HCT116 (cell line): ENCODE measurements at regions not wholly inside any gene's neighbourhood (a gene's known extent, or its start where the extent isn't known, plus 50 kb on each side); places are given as distances from the start of the nearest gene placed in this dataset.

ENCODE experiments used
- ATAC-seq: fragments of 200-7000 bp; cut with Tn5 transposase; 2 replicates; pipeline ENCODE4 v1.9.1; 2020; ENCODE audit warnings: mild to moderate bottlenecking, moderate library complexity
- BruUV-seq: library from RNA; stranded (reverse); fragments of 400-500 nt; replicated peaks from 2 replicates; lab custom pipeline; 2021; lab: Mats Ljungman, UMichigan
- CTCF ChIA-PET: fragments of 300-600 bp; sonication (Branson Sonifier 250); formaldehyde crosslinking; loops from one replicate; lab custom pipeline; 2021; ENCODE audit warnings: antibody characterized with exemption; lab: Charles Lee
- POLR2A ChIA-PET: fragments of 300-600, 350-600 bp; sonication (Branson Sonifier 250); formaldehyde crosslinking; loops from one replicate; lab custom pipeline; 2021; ENCODE audit warnings: antibody characterized with exemption; lab: Charles Lee
- RAD21 ChIA-PET, 2 experiments: fragments of 300-600 bp; sonication (Branson Sonifier 250); formaldehyde crosslinking; loops; one replicate each; lab custom pipeline; 2023; ENCODE audit warnings: low total read pairs in 2 of 2; ENCODE audit not compliant: uncharacterized antibody in 2 of 2, unreplicated experiment in 2 of 2, low non-redundant PET in 1 of 2; lab: Charles Lee
- DNase-seq: peaks from one replicate; pipeline ENCODE4 v3.0.0-alpha.2; 2010; ENCODE audit warnings: low read depth, low spot score
- H2AFZ ChIP-seq: fragments of 200-600 bp; shearing (Covaris generic), sonication (generic); 2 replicates; pipeline ENCODE4 v1.6.1; 2017; ENCODE audit warnings: low read depth, mixed run types, mixed read lengths, antibody characterized with exemption, low read length; ENCODE audit not compliant: poor library complexity, severe bottlenecking
- H3K27ac ChIP-seq: 2 replicates; pipeline ENCODE4 v1.5.1; 2012; ENCODE audit warnings: low read depth, low read length
- H3K27me3 ChIP-seq: fragments of 200-600 bp; sonication (generic); 2 replicates; pipeline ENCODE4 v1.6.1; 2016; ENCODE audit warnings: mixed run types, low read length, mixed read lengths; ENCODE audit not compliant: insufficient read depth
- H3K36me3 ChIP-seq, 2 experiments: fragments of 200-500 bp in 1 of 2; fragments of 200-600 bp in 1 of 2; sonication (Bioruptor generic) in 1 of 2; sonication (generic) in 1 of 2; 2 replicates each; pipeline versions ENCODE4 v1.5.1 to v1.6.1; 2014 to 2016; ENCODE audit warnings: low read length in 2 of 2, inconsistent platforms in 1 of 2, mixed read lengths in 1 of 2, mixed run types in 1 of 2; ENCODE audit not compliant: insufficient read depth in 2 of 2, control insufficient read depth in 1 of 2
- H3K4me1 ChIP-seq, 2 experiments: fragments of 200-600 bp in 1 of 2; sonication (generic) in 1 of 2; 2 replicates each; pipeline versions ENCODE4 v1.5.1 to v1.6.1; 2012 to 2017; ENCODE audit warnings: low read length in 2 of 2, inconsistent platforms in 1 of 2, mild to moderate bottlenecking in 1 of 2, mixed read lengths in 1 of 2, mixed run types in 1 of 2, moderate library complexity in 1 of 2; ENCODE audit not compliant: insufficient read depth in 2 of 2, control insufficient read depth in 1 of 2
- H3K4me2 ChIP-seq: fragments of 200-600 bp; sonication (generic); 2 replicates; pipeline ENCODE4 v1.6.1; 2017; ENCODE audit warnings: mixed run types, low read length, mixed read lengths
- H3K4me3 ChIP-seq, 2 experiments: fragments of 200-600 bp in 1 of 2; sonication (generic) in 1 of 2; replicated peaks in 1 of 2; 2 replicates each; pipeline ENCODE4 v1.5.1; 2011 to 2016; ENCODE audit warnings: low read length in 2 of 2, control low read depth in 1 of 2, low read depth in 1 of 2, mild to moderate bottlenecking in 1 of 2, mixed read lengths in 1 of 2, mixed run types in 1 of 2
- H3K79me2 ChIP-seq: fragments of 200-600 bp; sonication (generic); 2 replicates; pipeline ENCODE4 v1.6.1; 2017; ENCODE audit warnings: mild to moderate bottlenecking, mixed run types, low read length, moderate library complexity, mixed read lengths; ENCODE audit not compliant: insufficient read depth
- H3K9ac ChIP-seq: fragments of 200-600 bp; sonication (generic); 2 replicates; pipeline ENCODE4 v1.6.1; 2016; ENCODE audit warnings: low read length, mixed read lengths
- H3K9me2 ChIP-seq: fragments of 200-600 bp; sonication (generic), shearing (Covaris generic); 2 replicates; pipeline ENCODE4 v1.6.1; 2017; ENCODE audit warnings: mixed run types, mild to moderate bottlenecking, moderate library complexity; ENCODE audit not compliant: insufficient read depth
- H3K9me3 ChIP-seq, 2 experiments: fragments of 200-500 bp in 1 of 2; fragments of 200-600 bp in 1 of 2; sonication (Bioruptor generic) in 1 of 2; sonication (generic) in 1 of 2; 2 replicates each; pipeline ENCODE4 v1.6.1; 2014 to 2017; ENCODE audit warnings: low read length in 2 of 2, mixed read lengths in 2 of 2, inconsistent platforms in 1 of 2, low read depth in 1 of 2, mild to moderate bottlenecking in 1 of 2, mixed run types in 1 of 2, moderate library complexity in 1 of 2; ENCODE audit not compliant: control insufficient read depth in 1 of 2, insufficient read depth in 1 of 2
- H4K20me1 ChIP-seq: fragments of 200-600 bp; sonication (generic), shearing (Covaris generic); 2 replicates; pipeline ENCODE4 v1.6.1; 2017; ENCODE audit warnings: mixed run types, mild to moderate bottlenecking, moderate library complexity; ENCODE audit not compliant: insufficient read depth
- CBX3 ChIP-seq: IDR thresholded peaks from 2 replicates; pipeline ENCODE4 v1.6.1; 2012; ENCODE audit warnings: low read depth
- EZH2 ChIP-seq: fragments of 200-600 bp; sonication (generic); IDR thresholded peaks from 2 replicates; pipeline ENCODE4 v1.6.1; 2017; ENCODE audit warnings: antibody characterized with exemption, mixed run types
- EZH2phosphoT487 ChIP-seq: fragments of 200-600 bp; IDR thresholded peaks from 2 replicates; pipeline ENCODE4 v1.6.1; 2018; ENCODE audit warnings: antibody characterized with exemption, borderline replicate concordance
- FOSL1 ChIP-seq: IDR thresholded peaks from 2 replicates; pipeline ENCODE4 v1.6.1; 2012; ENCODE audit warnings: low read depth
- SIN3A ChIP-seq: IDR thresholded peaks from 2 replicates; pipeline ENCODE4 v1.6.1; 2012; ENCODE audit warnings: low read depth
- SP1 ChIP-seq: IDR thresholded peaks from 2 replicates; pipeline ENCODE4 v1.6.1; 2012; ENCODE audit warnings: low read depth
- SRF ChIP-seq: IDR thresholded peaks from 2 replicates; pipeline ENCODE4 v1.6.1; 2012; ENCODE audit warnings: low read depth
- TCF7L2 ChIP-seq: IDR thresholded peaks from 2 replicates; pipeline ENCODE4 v1.7.0; 2011; ENCODE audit warnings: borderline replicate concordance, inconsistent platforms; ENCODE audit not compliant: insufficient read depth, insufficient read length; ENCODE audit errors: extremely low read depth
- YY1 ChIP-seq: IDR thresholded peaks from 2 replicates; pipeline ENCODE4 v1.6.1; 2011; ENCODE audit warnings: low read length, low read depth, moderate library complexity, mild to moderate bottlenecking; ENCODE audit not compliant: insufficient replicate concordance; ENCODE audit errors: extremely low read depth
- ZFX ChIP-seq: fragments of 450-650 bp; IDR thresholded peaks from 2 replicates; pipeline ENCODE4 v1.6.1; 2017
- ZNF274 ChIP-seq: fragments of 200-500 bp; sonication (Bioruptor generic); IDR thresholded peaks from 2 replicates; pipeline ENCODE4 v1.6.1; 2014; ENCODE audit warnings: mild to moderate bottlenecking, low read depth, low read length, inconsistent platforms
- intact Hi-C: fragments of 100-400 bp; cut with micrococcal nuclease; formaldehyde crosslinking; loops from 2 replicates; pipeline ENCODE4 v1.10.0; 2022
- TF ChIP-seq, protein P1 (sequence below): IDR thresholded peaks from 2 replicates; pipeline ENCODE4 v1.6.1; 2012
- TF ChIP-seq, protein P2 (sequence below): IDR thresholded peaks from 2 replicates; pipeline ENCODE4 v1.6.1; 2012
- TF ChIP-seq, protein P3 (sequence below): IDR thresholded peaks from 2 replicates; pipeline ENCODE4 v1.6.1; 2011; ENCODE audit warnings: mild to moderate bottlenecking, low read length, moderate library complexity; ENCODE audit not compliant: insufficient replicate concordance; ENCODE audit errors: extremely low read depth
- TF ChIP-seq, protein P4 (sequence below), 3 experiments: fragments of 200-600 bp in 1 of 3; sonication (generic) in 1 of 3; IDR thresholded peaks in 2 of 3; conservative IDR thresholded peaks in 1 of 3; 2 replicates each; pipeline ENCODE4 v1.5.1; 2012 to 2017; ENCODE audit warnings: low read depth in 2 of 3, low read length in 2 of 3, antibody characterized with exemption in 1 of 3, borderline replicate concordance in 1 of 3, control low read depth in 1 of 3, mild to moderate bottlenecking in 1 of 3, mixed read lengths in 1 of 3, mixed run types in 1 of 3, moderate library complexity in 1 of 3; ENCODE audit not compliant: insufficient read depth in 1 of 3

DNA sequence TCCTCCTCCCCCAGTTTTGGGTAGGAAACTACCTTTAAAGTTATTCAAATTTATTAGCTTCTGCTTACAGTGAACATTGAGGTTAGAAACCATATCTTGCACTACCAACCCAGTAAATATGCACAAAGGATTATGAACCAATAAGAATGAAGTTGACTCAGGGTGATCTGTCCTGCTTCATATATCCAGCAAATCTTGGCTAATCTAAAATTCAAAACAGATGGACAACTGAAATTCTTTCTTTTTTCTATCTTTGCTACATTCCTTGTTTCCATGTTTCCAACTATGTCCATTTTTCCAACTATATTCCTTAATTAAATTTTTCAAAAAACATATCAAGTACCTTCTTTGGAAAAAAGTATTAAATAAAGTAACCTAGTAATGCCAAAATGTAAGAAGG lies 149.3 kb downstream of the FAM124B start:
- BruUV-seq = no TSS peak
- H2AFZ ChIP-seq = no peak overlapping the region
- no peaks in the 10 kb centered on the region for H3K9me3 ChIP-seq
- DNase-seq = no peak
- H3K4me1 ChIP-seq = no peaks in the 10 kb centered on the region
- ChIA-PET CTCF (no interaction called here), POLR2A (no interaction called here), RAD21 (no interaction called here)
- ATAC-seq = no peak
- no peaks in the 10 kb centered on the region for H3K9me2 ChIP-seq
- H3K79me2 ChIP-seq = no peaks in the 10 kb centered on the region
- no peak overlapping the region for H3K9ac ChIP-seq
- H3K27me3 ChIP-seq = no peaks in the 10 kb centered on the region
- no peak overlapping the region for H3K4me2 ChIP-seq
- H3K4me3 ChIP-seq = no peak overlapping the region
- H3K27ac ChIP-seq = no peak overlapping the region
- no peaks in the 10 kb centered on the region for H4K20me1 ChIP-seq
- TF ChIP-seq SIN3A = no peak
- TF ChIP-seq ZNF274 = no peak
- TF ChIP-seq ZFX = no peak
- TF ChIP-seq, protein P1, sequence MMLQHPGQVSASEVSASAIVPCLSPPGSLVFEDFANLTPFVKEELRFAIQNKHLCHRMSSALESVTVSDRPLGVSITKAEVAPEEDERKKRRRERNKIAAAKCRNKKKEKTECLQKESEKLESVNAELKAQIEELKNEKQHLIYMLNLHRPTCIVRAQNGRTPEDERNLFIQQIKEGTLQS = no peak
- no peak for TF ChIP-seq EZH2phosphoT487
- TF ChIP-seq, protein P2, sequence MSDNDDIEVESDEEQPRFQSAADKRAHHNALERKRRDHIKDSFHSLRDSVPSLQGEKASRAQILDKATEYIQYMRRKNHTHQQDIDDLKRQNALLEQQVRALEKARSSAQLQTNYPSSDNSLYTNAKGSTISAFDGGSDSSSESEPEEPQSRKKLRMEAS = no peak
- TF ChIP-seq SP1 = no peak
- no peak for TF ChIP-seq SRF
- no peak for TF ChIP-seq YY1
- TF ChIP-seq CBX3 = no peak
- no peak for TF ChIP-seq EZH2
- no peak for TF ChIP-seq FOSL1
- TF ChIP-seq, protein P3, sequence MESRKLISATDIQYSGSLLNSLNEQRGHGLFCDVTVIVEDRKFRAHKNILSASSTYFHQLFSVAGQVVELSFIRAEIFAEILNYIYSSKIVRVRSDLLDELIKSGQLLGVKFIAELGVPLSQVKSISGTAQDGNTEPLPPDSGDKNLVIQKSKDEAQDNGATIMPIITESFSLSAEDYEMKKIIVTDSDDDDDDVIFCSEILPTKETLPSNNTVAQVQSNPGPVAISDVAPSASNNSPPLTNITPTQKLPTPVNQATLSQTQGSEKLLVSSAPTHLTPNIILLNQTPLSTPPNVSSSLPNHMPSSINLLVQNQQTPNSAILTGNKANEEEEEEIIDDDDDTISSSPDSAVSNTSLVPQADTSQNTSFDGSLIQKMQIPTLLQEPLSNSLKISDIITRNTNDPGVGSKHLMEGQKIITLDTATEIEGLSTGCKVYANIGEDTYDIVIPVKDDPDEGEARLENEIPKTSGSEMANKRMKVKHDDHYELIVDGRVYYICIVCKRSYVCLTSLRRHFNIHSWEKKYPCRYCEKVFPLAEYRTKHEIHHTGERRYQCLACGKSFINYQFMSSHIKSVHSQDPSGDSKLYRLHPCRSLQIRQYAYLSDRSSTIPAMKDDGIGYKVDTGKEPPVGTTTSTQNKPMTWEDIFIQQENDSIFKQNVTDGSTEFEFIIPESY = no peak
- TF ChIP-seq, protein P4, sequence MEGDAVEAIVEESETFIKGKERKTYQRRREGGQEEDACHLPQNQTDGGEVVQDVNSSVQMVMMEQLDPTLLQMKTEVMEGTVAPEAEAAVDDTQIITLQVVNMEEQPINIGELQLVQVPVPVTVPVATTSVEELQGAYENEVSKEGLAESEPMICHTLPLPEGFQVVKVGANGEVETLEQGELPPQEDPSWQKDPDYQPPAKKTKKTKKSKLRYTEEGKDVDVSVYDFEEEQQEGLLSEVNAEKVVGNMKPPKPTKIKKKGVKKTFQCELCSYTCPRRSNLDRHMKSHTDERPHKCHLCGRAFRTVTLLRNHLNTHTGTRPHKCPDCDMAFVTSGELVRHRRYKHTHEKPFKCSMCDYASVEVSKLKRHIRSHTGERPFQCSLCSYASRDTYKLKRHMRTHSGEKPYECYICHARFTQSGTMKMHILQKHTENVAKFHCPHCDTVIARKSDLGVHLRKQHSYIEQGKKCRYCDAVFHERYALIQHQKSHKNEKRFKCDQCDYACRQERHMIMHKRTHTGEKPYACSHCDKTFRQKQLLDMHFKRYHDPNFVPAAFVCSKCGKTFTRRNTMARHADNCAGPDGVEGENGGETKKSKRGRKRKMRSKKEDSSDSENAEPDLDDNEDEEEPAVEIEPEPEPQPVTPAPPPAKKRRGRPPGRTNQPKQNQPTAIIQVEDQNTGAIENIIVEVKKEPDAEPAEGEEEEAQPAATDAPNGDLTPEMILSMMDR (IDR thresholded peaks at IDR 0.05 in 2 of 3, conservative IDR thresholded peaks at IDR 0.05 in 1 of 3; ENCODE audit: borderline replicate concordance in 1 of 3, insufficient read depth in 1 of 3, low read depth in 2 of 3, low read length in 2 of 3) = no peak
- TF ChIP-seq TCF7L2 = no peak
- intact Hi-C loops = no loop called here
- no peaks in the 10 kb centered on the region for H3K36me3 ChIP-seq
